ENCODE measurements at regions not wholly inside any gene's neighbourhood (a gene's known extent, or its start where the extent isn't known, plus 50 kb on each side); places are given as distances from the start of the nearest gene placed in this dataset.

GRCh38 chr15:66849393-66849745 is 147.3 kb downstream of the SMAD6 start:
- TF ChIP-seq CTCF (conservative IDR thresholded peaks at IDR 0.05 in 1 of 2, IDR thresholded peaks at IDR 0.05 in 1 of 2; ENCODE audit: extremely low read depth in 1 of 2, insufficient read depth in 1 of 2, low read depth in 1 of 2, low read length in 2 of 2) (no peak), EZH2 (IDR thresholded peaks at IDR 0.05; ENCODE audit: borderline replicate concordance, low read length) (no peak)

All from mammary epithelial cell (primary cell).